NCI-H2081 treated with DMSO at 0.1 percent for 48 hours (cell line): ENCODE measurements at regions not wholly inside any gene's neighbourhood (a gene's known extent, or its start where the extent isn't known, plus 50 kb on each side); places are given as distances from the start of the nearest gene placed in this dataset.

Experiments used
- DNase-seq: peaks from one replicate; lab custom pipeline; 2025; lab: John Stamatoyannopoulos, UW

GRCh38 chr7:52146871-52147634, 830.4 kb upstream of the COBL start:
- DNase-seq, result no peak

DNA sequence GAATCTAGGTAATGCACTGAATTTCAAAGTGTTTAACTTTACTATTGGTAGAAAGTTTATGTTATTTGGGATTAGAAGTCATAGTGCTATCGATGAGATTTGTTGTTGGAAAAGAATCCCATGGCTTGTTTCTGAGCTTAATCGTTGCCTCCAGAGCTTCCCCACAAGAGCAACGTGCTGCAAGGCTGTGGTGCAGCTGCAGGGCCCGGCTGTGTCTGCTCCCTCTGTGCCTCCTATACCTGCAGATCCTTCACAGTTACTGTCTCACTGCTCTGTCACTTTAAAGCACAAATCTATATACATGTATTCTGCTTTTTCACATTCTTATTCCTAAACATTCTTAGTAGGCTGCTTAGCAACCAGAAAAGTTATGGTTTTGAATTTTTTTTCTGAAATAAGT, 826.6 kb upstream of the COBL start:
- DNase-seq, result no peak

- DNase-seq, result no peak
These were observed 824.2 kb upstream of the COBL start for GRCh38 chr7:52140851-52141250.

GRCh38 chr7:52135403-52135802, 818.8 kb upstream of the COBL start:
- no peak for DNase-seq

- DNase-seq, result no peak
These were observed 812.7 kb upstream of the COBL start for GRCh38 chr7:52129278-52129677.

DNA sequence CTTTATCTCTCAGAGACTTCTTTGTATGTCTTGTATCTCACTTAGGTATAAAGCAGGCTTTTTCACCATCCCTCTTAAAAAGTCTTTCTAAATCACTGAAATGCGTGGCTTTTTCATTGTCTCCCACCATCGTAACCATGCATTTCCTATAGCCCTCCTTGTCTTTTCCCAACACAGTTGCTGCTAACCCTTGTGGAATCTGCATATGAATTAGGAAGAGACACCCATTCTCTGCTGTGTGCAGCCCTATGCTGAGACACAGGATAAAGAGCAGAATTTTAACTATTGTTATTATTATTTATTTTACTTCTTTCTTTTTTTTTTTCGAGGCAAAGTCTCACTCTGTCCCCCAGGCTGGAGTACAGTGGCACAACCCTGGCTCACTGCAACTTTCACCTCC, 804.3 kb upstream of the COBL start:
- no peak for DNase-seq

GRCh38 chr7:52119537-52119936, 802.9 kb upstream of the COBL start:
- no peak for DNase-seq

DNA sequence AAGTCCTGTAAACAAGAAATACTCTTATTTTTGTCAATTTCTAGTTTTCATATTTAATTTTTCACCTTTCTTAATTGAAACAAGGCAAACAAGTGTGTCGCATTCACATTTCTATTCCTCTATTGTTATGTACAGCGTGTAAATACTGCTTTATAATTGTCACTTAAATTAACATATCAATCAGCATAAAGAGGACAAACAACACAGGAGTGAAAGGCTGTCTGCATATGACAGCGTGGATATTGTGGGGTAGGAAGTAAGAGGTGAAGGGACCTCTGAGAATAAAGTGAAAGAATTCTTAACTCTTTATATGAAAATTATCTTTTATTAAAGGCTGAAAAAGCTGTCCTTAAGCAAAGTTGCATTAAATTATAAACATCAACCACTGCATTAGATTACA, 797.9 kb upstream of the COBL start:
- DNase-seq, result no peak

- no peak for DNase-seq
These were observed 797.4 kb upstream of the COBL start for GRCh38 chr7:52114056-52114455.

DNA sequence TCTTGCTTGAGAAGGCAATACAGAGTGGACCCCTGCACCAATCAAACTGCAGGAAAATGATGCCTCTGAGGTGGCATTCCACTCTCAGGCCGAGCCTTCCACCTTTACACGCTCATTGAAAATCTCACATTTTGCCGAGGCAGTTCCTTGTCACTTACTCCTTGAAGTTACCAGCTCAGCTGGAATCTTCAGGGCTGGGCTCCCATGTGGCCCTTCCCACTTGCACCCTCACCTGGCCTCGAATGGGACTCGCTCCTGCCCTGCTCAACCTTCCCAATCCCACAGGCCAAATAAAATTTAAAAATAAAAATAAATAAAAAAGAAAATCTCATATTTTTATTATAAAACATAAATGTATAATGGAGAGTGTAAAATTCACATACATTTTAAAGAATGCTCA, 790.7 kb upstream of the COBL start:
- no peak for DNase-seq

DNA sequence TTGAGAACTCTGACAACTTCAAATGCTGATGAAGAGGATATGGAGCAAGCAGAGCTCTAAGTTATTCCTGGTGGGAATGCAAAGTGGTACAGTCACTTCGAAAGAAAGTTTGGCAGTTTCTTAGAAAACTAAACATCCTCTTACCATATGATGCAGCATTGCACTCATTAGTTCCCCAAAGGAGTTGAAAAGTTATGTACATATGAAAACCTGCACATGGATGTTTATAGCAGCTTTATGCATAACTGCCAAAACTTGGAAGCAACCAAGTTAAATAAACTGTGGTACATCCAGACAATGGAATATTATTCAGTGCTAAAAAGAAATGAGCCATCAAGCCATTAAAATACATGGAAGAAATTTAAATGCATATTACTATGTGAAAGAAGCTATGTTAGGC, 779.3 kb upstream of the COBL start:
- no peak for DNase-seq

DNA sequence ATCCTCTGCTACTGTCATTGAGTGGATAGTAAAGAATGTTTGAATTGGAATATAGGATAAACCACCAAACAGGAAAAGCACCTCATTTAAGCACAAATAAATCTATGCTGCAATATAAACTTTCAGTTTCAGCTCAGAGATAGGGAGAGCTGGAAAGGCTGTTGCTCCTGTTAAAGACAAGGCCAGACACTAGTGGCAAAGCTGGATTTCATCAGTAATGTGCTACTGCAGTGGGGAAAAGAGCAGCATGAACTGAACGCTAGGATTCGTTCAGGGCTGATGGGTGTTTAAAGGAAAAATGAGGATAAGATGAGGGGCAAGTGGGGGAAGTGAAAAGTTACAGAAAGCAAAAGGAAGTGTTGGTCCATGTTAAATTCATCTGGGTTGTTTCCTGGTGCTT, 775.4 kb upstream of the COBL start:
- DNase-seq, result no peak

DNA sequence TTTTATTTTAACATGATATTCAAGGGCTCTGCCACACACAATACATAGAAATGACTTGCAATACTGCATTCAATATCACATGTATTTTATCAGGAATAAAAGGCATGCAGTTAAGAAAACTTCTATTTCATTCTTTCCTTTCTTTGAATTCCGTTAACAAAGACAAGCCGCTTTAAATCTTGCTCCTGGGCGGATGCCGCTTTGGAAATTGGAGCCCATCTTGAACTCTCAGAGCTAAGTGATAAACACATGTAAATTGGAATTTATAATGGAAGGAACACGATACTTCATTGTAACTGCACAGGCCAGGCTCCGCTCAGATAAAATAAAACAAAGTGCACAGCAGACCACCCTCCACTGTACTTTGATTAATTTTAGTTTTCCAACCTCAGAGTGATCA, 774.5 kb upstream of the COBL start:
- DNase-seq, result no peak

- DNase-seq, result no peak
These were observed 771.6 kb upstream of the COBL start for GRCh38 chr7:52088008-52088901.

DNA sequence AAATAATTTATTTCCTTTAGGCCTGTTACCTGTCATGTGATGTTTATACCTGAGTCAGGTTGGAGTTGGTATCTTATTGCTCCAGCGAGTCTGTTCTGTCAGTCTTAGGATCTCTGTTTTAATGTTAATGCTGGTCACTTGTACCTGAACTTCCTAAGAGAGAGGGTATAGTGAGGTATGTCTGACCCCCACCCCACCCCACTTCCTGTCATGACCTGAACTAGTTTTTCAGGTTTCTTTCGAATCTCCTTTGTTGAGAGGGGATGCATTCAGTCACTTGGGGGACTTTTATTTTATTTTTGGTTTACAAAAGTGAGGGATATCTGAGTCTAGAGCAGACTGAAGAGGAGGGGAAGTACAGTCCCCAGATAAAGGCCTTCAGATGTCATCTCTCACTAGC, 769.0 kb upstream of the COBL start:
- DNase-seq, result no peak

DNA sequence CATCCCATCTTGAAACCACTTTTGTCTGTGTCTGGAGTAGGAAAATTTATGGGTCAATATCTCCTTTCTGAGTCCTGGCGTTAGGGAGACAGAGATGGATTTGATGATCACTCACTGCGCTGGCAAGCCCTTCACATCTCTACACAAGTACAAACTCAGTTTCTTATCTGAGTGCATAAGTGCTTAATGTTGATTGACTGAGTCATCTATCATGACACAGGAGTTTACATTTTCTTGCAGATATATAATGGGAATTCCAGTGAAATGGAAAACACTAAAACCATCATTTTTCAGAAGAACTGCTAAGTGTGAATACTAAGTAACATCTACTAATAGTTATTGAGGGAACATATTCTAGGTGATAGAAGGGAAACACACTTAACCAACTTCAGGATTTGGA, 763.9 kb upstream of the COBL start:
- no peak for DNase-seq

DNA sequence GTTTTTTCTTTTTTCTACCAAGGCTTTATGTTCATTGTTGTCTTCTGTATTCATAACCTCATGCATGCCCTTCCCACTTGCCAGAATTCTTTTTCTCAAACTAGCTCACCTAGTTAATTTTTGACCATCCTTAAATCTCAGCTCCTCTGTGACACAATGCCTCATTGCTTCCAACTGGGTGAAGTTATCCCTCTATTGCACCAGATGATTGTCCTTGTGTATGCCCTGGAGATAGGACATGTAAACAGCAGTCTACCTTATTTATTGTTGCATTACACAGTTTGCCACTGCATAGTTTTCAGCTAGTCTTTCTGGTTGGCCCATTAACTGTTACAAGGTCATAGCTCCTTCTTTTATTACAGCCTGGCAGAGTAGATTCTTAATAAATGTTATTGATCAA, 763.1 kb upstream of the COBL start:
- no peak for DNase-seq

GRCh38 chr7:52077571-52077970, 761.0 kb upstream of the COBL start:
- DNase-seq, result no peak

GRCh38 chr7:52074912-52075311, 758.3 kb upstream of the COBL start:
- no peak for DNase-seq

DNA sequence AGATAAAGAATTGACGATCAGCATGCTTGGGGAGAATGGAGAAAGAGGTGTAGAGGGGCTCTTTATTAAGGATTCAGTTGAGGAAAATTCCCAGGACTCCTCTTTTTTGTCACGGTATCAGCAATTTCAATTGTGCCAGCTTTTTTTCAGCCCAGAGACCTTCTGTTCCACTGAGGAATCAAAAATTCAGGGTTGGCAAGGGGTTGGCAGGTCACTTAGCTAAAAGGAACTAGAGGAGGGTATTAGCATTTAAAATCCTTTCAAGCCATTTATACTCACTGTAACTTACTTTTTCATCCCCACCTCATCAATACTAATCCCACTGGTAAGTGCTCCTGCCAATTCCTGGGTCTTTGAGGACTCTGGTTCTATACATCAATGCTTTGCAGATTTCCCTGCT, 757.5 kb upstream of the COBL start:
- no peak for DNase-seq

DNA sequence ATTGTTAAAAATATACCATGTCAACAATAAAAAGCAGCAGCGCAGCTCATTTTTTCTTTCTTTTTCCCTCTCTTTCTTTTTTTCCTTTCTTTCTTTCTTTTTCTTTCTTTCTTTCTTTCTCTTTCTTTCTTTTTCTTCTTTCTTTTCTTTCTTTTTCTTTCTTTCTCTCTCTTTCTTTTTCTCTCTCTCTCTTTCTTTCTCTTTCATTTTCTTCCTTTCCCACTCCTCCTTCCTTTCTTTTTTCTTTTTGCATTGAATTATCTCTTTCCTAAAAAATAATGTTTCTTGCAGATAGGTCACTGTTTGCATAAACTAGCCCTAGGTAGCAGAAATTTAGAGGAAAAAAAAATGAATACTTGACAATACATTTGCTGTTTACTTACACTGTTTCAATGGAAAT, 755.1 kb upstream of the COBL start:
- no peak for DNase-seq

DNA sequence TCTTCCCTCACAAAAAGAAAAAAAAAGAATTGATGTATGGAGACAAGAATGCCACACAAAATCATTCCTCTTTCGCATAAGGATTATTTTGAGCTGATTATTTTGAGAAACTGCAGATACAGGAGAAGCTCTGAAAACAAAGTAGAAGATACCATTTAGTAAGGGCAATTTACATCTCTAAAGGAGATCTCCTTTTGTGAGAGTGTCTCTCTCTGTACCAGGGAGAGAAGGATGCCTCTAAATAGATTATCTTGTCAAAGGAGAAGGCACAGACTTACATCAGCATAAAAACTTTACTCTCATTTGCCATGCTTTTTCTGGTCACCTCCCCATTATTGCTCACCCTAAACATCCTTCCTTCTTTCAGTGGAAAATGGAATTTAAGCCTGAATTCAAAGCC, 747.9 kb upstream of the COBL start:
- DNase-seq, result no peak

- DNase-seq, result no peak
These were observed 745.1 kb upstream of the COBL start for GRCh38 chr7:52061666-52062065.

GRCh38 chr7:52053525-52053924, 736.9 kb upstream of the COBL start:
- no peak for DNase-seq
